SK-N-MC (cell line): ENCODE measurements at regions not wholly inside any gene's neighbourhood (a gene's known extent, or its start where the extent isn't known, plus 50 kb on each side); places are given as distances from the start of the nearest gene placed in this dataset.

ENCODE experiments used
- EZH2 ChIP-seq: fragments of 200-600 bp; sonication (generic); IDR thresholded peaks from one replicate; pipeline ENCODE4 v1.6.1; 2017; ENCODE audit warnings: antibody characterized with exemption
- FOXP2 ChIP-seq: optimal IDR thresholded peaks from 2 replicates; pipeline ENCODE3; 2011; ENCODE audit warnings: mild to moderate bottlenecking, moderate library complexity; ENCODE audit not compliant: insufficient read depth; ENCODE audit errors: extremely low read length, control extremely low read depth
- POLR2AphosphoS5 ChIP-seq: IDR thresholded peaks from 2 replicates; pipeline ENCODE4 v1.6.1; 2012; ENCODE audit warnings: mild to moderate bottlenecking, low read depth, low read length, borderline replicate concordance

DNA sequence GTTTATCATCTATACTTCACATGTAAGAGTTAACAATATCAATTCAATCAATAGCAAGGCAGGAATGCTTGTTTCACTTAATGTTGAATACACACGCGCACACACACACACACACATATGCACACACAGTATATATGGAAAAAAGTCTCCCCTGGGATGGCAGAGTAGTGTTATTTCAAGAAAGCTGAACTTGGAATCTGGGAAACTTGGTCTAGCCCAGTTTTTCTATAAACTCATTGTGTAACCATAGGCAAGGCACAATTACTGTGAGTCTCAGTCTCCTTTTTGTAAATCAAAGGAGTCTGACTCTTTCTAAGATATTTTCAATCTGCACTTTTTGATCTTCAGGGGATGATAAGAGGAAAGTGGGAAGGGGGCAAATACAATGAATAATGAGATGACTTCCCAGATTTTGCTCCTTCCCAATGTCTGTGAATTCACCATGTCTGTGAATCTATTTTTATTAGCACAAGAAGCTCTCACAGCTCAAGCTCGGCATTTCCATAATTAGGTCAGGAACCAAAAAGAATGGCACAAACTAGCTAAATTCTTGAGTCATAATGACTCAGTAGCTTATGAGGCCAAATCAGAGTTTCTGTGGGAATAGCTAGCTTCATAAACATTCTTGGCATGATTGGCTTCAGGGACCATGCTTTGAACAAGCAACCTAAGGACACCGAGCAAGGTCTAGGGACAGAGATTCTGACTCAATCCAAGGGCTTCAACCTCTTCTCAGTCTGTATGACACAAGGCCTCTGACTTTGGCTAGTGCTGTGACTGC lies 227.4 kb upstream of the DCBLD2 start:
- TF ChIP-seq EZH2 (no peak), POLR2AphosphoS5 (no peak), FOXP2 (no peak)
